Breast epithelium (tissue), 4 donors: ENCODE measurements at regions not wholly inside any gene's neighbourhood (a gene's known extent, or its start where the extent isn't known, plus 50 kb on each side); places are given as distances from the start of the nearest gene placed in this dataset.

Experiments used
- DNase-seq, 2 donors: peaks; one replicate each; pipeline ENCODE4 v3.0.0-alpha.2; 2019; ENCODE audit warnings: low spot score in 2 of 2
- H3K27ac ChIP-seq, 2 donors: fragments of 200-600 bp; sonication (generic) in 1 of 2; one replicate each; pipeline ENCODE4 v1.5.1; 2016 to 2019; ENCODE audit warnings: mild to moderate bottlenecking in 1 of 2
- H3K27me3 ChIP-seq, 2 donors: fragments of 200-600 bp; sonication (generic) in 1 of 2; one replicate each; pipeline versions ENCODE4 v1.5.1 to v1.6.0; 2017 to 2019; ENCODE audit warnings: control low read depth in 1 of 2, mild to moderate bottlenecking in 1 of 2
- H3K36me3 ChIP-seq: fragments of 200-600 bp; one replicate; pipeline ENCODE4 v1.5.1; 2019
- H3K4me1 ChIP-seq, 2 donors: fragments of 200-600 bp; sonication (generic); one replicate each; pipeline ENCODE4 v1.5.1; 2016 to 2019; ENCODE audit warnings: control low read depth in 1 of 2
- H3K4me3 ChIP-seq, 3 donors: fragments of 200-600 bp; sonication (generic); 1 replicate in 2 of 3; 2 replicates in 1 of 3; pipeline ENCODE4 v1.5.1; 2016 to 2019; ENCODE audit warnings: mild to moderate bottlenecking in 3 of 3, moderate library complexity in 2 of 3
- H3K9me3 ChIP-seq, 2 donors: fragments of 200-600 bp; sonication (generic) in 1 of 2; one replicate each; pipeline ENCODE4 v1.5.1; 2016 to 2019; ENCODE audit warnings: control low read depth in 1 of 2
- POLR2A ChIP-seq: fragments of 450-650 bp; IDR thresholded peaks from one replicate; pipeline ENCODE4 v1.6.1; 2016; ENCODE audit warnings: antibody characterized with exemption, mild to moderate bottlenecking, moderate library complexity
- POLR2AphosphoS5 ChIP-seq, 3 donors: sonication (generic); formaldehyde crosslinking; IDR thresholded peaks; one replicate each; pipeline ENCODE4 v1.6.1; 2017; ENCODE audit warnings: antibody characterized with exemption in 3 of 3
- intact Hi-C: fragments of 100-400 bp; cut with DNase I; formaldehyde crosslinking; loops from one replicate; pipeline ENCODE4 v1.15.1; 2023; ENCODE audit warnings: low total_unique reads
- TF ChIP-seq, protein P1 (sequence below), 3 donors: fragments of 450-650 bp; IDR thresholded peaks; one replicate each; pipeline ENCODE4 v1.5.1; 2016 to 2017; ENCODE audit warnings: antibody characterized with exemption in 3 of 3, mild to moderate bottlenecking in 3 of 3, moderate library complexity in 3 of 3

DNA sequence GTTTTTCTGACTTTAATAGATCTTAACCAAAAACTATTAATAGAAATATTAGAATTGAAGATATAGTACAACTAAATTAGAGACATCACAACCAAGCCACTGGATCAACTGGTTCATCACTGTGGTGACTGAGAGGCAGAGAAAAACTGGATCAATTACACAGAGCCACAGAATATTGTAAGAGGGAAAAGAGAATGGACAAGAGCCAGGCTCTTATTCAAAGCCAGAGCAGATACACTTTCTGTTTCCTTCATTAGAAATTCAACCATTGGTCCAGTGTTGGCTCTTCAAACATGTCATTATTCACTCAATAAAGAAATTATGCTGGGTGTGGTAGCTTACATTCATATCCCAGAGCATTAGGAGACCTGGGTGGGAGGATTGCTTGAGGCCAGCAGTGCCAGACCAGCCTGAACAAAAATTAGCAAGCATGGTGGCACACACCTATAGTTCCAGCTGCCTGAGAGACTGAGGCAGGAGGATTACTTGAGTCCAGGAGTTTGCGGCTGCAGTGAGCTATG lies 295.1 kb downstream of the NEBL start:
- Histone ChIP-seq H3K36me3 (no peaks in the 10 kb centered on the region), H3K27me3 (no peaks in the 10 kb centered on the region), H3K4me1 (no peaks in the 10 kb centered on the region), H3K9me3 (no peaks in the 10 kb centered on the region), H3K27ac (no peak overlapping the region), H3K4me3 (no peak overlapping the region)
- intact Hi-C loops, result no loop called here
- TF ChIP-seq POLR2AphosphoS5 (IDR thresholded peaks at IDR 0.05), result no peak
- TF ChIP-seq, protein P1, sequence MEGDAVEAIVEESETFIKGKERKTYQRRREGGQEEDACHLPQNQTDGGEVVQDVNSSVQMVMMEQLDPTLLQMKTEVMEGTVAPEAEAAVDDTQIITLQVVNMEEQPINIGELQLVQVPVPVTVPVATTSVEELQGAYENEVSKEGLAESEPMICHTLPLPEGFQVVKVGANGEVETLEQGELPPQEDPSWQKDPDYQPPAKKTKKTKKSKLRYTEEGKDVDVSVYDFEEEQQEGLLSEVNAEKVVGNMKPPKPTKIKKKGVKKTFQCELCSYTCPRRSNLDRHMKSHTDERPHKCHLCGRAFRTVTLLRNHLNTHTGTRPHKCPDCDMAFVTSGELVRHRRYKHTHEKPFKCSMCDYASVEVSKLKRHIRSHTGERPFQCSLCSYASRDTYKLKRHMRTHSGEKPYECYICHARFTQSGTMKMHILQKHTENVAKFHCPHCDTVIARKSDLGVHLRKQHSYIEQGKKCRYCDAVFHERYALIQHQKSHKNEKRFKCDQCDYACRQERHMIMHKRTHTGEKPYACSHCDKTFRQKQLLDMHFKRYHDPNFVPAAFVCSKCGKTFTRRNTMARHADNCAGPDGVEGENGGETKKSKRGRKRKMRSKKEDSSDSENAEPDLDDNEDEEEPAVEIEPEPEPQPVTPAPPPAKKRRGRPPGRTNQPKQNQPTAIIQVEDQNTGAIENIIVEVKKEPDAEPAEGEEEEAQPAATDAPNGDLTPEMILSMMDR (IDR thresholded peaks at IDR 0.05), result no peak
- no peak for TF ChIP-seq POLR2A
- no peak for DNase-seq

DNA sequence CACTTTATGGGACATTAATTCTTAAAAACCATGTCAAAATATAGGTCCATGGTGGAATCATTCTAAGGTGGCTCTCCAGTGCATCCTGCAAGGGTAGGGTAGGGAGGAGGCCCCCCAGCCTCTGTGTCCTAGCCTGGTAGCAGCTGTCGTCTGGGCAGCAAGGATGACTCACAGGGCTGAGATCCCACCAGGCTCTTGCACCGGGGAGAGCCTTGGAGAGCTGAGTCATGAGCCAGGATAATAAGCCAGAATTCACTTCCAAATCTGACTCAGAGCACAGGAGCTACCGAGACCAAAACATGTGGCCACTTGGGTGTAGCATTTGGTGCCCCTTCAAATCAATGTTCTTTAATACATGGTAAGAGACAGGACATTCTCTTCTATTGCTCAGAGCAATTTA lies 298.5 kb downstream of the NEBL start:
- no peak for TF ChIP-seq POLR2A
- TF ChIP-seq, protein P1 (IDR thresholded peaks at IDR 0.05), result no peak
- TF ChIP-seq POLR2AphosphoS5 (IDR thresholded peaks at IDR 0.05), result no peak

DNA sequence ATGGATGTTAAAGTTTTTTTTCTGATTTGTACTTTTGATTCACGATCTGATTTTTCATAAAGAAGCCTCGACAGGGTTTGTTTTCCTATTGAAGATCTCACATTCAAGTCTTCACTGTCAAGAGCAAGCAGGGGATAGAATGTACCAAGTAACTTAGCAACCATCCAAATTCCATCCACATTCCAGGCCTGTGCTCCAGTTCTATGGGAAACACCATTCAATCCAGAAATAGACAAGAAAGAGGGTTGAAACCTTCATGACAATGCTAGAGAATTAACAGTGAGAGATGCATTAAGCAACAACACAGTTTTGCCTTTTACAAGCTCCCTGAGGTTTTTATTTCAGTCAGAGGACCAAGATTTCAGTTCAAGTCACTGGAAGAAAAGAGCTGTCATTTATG lies 300.2 kb downstream of the NEBL start:
- Histone ChIP-seq H3K36me3 (no peaks in the 10 kb centered on the region), H3K4me1 (no peaks in the 10 kb centered on the region), H3K4me3 (no peak overlapping the region), H3K27me3 (no peaks in the 10 kb centered on the region), H3K9me3 (no peaks in the 10 kb centered on the region), H3K27ac (no peak overlapping the region)
- TF ChIP-seq, protein P1 (IDR thresholded peaks at IDR 0.05), result no peak
- TF ChIP-seq POLR2AphosphoS5 (IDR thresholded peaks at IDR 0.05) (no peak), POLR2A (no peak)
- intact Hi-C loops, result no loop called here
- DNase-seq, result no peak

More for the DNA sequence above, 298.5 kb downstream of the NEBL start:
- intact Hi-C loops, result no loop called here
- H3K36me3 ChIP-seq, result no peaks in the 10 kb centered on the region
- DNase-seq, result no peak
- no peaks in the 10 kb centered on the region for H3K4me1 ChIP-seq
- no peaks in the 10 kb centered on the region for H3K9me3 ChIP-seq
- H3K27ac ChIP-seq, result no peak overlapping the region
- no peak overlapping the region for H3K4me3 ChIP-seq
- no peaks in the 10 kb centered on the region for H3K27me3 ChIP-seq

DNA sequence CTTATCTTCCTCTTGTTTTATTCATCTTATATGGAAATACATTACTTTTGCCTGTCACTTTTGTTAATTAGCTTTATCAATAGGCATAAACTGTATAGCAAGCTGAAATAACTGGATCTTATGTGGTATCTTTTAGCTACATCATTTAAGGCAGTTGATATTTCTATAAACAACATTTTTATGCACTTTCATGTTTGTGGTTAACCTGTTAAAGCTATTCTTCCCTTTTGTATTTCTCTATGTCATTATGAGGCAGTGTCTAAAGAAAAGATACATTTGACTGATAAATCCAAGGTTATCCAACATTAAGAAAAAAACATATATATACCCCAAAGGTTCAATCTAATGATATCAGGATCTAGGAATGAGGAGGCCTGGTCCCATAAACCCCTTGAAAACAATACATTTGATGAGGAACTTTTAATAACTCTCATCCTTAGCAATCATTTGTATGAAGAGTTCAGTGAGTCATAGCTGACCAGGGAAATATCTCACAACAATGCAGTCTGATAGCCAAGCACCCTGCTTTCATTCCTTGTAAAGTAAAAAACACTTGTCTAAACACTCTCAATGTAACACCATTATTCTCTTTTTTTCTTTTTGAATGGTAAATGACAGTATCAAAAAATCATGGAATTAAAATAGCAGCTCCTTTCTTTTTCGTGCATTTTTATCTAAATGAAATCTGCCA lies 300.9 kb downstream of the NEBL start:
- no peak overlapping the region for H3K27ac ChIP-seq
- H3K4me3 ChIP-seq, result no peak overlapping the region
- H3K27me3 ChIP-seq, result no peaks in the 10 kb centered on the region
- intact Hi-C loops, result no loop called here
- no peaks in the 10 kb centered on the region for H3K9me3 ChIP-seq
- DNase-seq, result no peak
- no peak for TF ChIP-seq POLR2AphosphoS5 (IDR thresholded peaks at IDR 0.05)
- TF ChIP-seq, protein P1 (IDR thresholded peaks at IDR 0.05), result no peak
- no peak for TF ChIP-seq POLR2A
- no peaks in the 10 kb centered on the region for H3K36me3 ChIP-seq
- no peaks in the 10 kb centered on the region for H3K4me1 ChIP-seq

DNA sequence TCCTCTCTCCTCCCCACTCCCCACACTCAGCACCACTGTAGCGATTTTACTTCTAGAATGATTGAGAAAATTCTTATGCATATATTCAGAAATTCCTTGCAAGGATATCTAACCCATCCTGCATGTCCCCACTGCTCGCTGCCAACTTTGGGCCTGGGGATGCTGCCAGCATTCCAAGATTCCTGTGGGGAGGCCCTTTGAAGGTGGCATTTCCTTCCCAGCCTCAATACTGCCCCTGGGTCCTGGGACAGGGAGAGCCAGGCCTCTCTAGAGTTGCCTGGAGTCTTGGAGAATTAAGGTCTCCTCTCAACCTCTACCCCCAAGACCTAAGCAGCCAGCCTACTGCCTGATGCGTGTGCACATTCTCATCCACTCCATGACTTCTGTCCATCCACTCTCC lies 303.5 kb downstream of the NEBL start:
- no peaks in the 10 kb centered on the region for H3K9me3 ChIP-seq
- DNase-seq, result no peak
- no peaks in the 10 kb centered on the region for H3K27me3 ChIP-seq
- H3K4me1 ChIP-seq, result no peaks in the 10 kb centered on the region
- intact Hi-C loops, result no loop called here
- H3K4me3 ChIP-seq, result no peak overlapping the region
- TF ChIP-seq, protein P1 (IDR thresholded peaks at IDR 0.05), result no peak
- no peak for TF ChIP-seq POLR2A
- no peak for TF ChIP-seq POLR2AphosphoS5 (IDR thresholded peaks at IDR 0.05)
- H3K36me3 ChIP-seq, result no peaks in the 10 kb centered on the region
- no peak overlapping the region for H3K27ac ChIP-seq
